ENCODE measurements at regions not wholly inside any gene's neighbourhood (a gene's known extent, or its start where the extent isn't known, plus 50 kb on each side); places are given as distances from the start of the nearest gene placed in this dataset.

GRCh38 chr11:95576146-95576845, 213.3 kb downstream of the FAM76B start:
- no peak for TF ChIP-seq CTCF (IDR thresholded peaks at IDR 0.05)
- Histone ChIP-seq H3K27me3 (no peaks in the 10 kb centered on the region), H3K9ac (ENCODE audit: low read depth in 2 of 2, low read length in 2 of 2) (no peak overlapping the region), H3K36me3 (no peaks in the 10 kb centered on the region), H3K4me3 (no peak overlapping the region), H3K4me1 (no peaks in the 10 kb centered on the region), H3K9me3 (no peaks in the 10 kb centered on the region), H3K27ac (no peak overlapping the region)
- intact Hi-C loops (cut with DNase I): no loop called here
- no peak for DNase-seq

GRCh38 chr11:95575517-95575916, 214.1 kb downstream of the FAM76B start:
- Histone ChIP-seq H3K9ac (ENCODE audit: low read depth in 2 of 2, low read length in 2 of 2) (no peak overlapping the region), H3K9me3 (no peaks in the 10 kb centered on the region), H3K4me1 (no peaks in the 10 kb centered on the region), H3K27me3 (no peaks in the 10 kb centered on the region), H3K36me3 (no peaks in the 10 kb centered on the region), H3K27ac (no peak overlapping the region), H3K4me3 (no peak overlapping the region)
- intact Hi-C loops (cut with DNase I): no loop called here
- DNase-seq: no peak
- TF ChIP-seq CTCF (IDR thresholded peaks at IDR 0.05): no peak

- TF ChIP-seq CTCF (IDR thresholded peaks at IDR 0.05): no peak
- no peaks in the 10 kb centered on the region for H3K36me3 ChIP-seq
- H3K9me3 ChIP-seq: no peaks in the 10 kb centered on the region
- DNase-seq: no peak
- H3K27ac ChIP-seq: no peak overlapping the region
- H3K9ac ChIP-seq (ENCODE audit: low read depth in 2 of 2, low read length in 2 of 2): no peak overlapping the region
- intact Hi-C loops (cut with DNase I): no loop called here
- no peak overlapping the region for H3K4me3 ChIP-seq
- H3K4me1 ChIP-seq: no peaks in the 10 kb centered on the region
- H3K27me3 ChIP-seq: no peaks in the 10 kb centered on the region
Observed at GRCh38 chr11:95571718-95572260, 217.8 kb downstream of the FAM76B start.

- no peak overlapping the region for H3K4me3 ChIP-seq
- intact Hi-C loops (cut with DNase I): no loop called here
- H3K36me3 ChIP-seq: no peaks in the 10 kb centered on the region
- H3K9ac ChIP-seq (ENCODE audit: low read depth in 2 of 2, low read length in 2 of 2): no peak overlapping the region
- no peak overlapping the region for H3K27ac ChIP-seq
- DNase-seq: no peak
- no peaks in the 10 kb centered on the region for H3K27me3 ChIP-seq
- TF ChIP-seq CTCF (IDR thresholded peaks at IDR 0.05): no peak
- H3K9me3 ChIP-seq: no peaks in the 10 kb centered on the region
- H3K4me1 ChIP-seq: no peaks in the 10 kb centered on the region
Observed at GRCh38 chr11:95570845-95571244, 218.7 kb downstream of the FAM76B start.

- no peak for TF ChIP-seq CTCF (IDR thresholded peaks at IDR 0.05)
- Histone ChIP-seq H3K4me3 (no peak overlapping the region), H3K9ac (ENCODE audit: low read depth in 2 of 2, low read length in 2 of 2) (no peak overlapping the region), H3K27ac (no peak overlapping the region), H3K27me3 (no peaks in the 10 kb centered on the region), H3K9me3 (no peaks in the 10 kb centered on the region), H3K4me1 (no peaks in the 10 kb centered on the region), H3K36me3 (no peaks in the 10 kb centered on the region)
- no peak for DNase-seq
- intact Hi-C loops (cut with DNase I): no loop called here
Observed at GRCh38 chr11:95569207-95569606, 220.4 kb downstream of the FAM76B start.

Data from colonic mucosa (tissue), 4 donors.